GM23338 (cell line): ENCODE measurements at regions not wholly inside any gene's neighbourhood (a gene's known extent, or its start where the extent isn't known, plus 50 kb on each side); places are given as distances from the start of the nearest gene placed in this dataset.

Experiments used
- ATAC-seq: fragments of 200-7000 bp; cut with Tn5 transposase; 3 replicates; pipeline ENCODE4 v1.9.1; 2020
- DNase-seq: peaks from one replicate; pipeline ENCODE4 v3.0.0-alpha.2; 2015; ENCODE audit warnings: low spot score
- H2AFZ ChIP-seq: fragments of 200-600 bp; sonication (generic); 2 replicates; pipeline ENCODE4 v1.8.0; 2016; ENCODE audit warnings: antibody characterized with exemption, mild to moderate bottlenecking, moderate library complexity
- H3F3A ChIP-seq: fragments of 200-600 bp; sonication (generic); replicated peaks from 2 replicates; pipeline ENCODE4 v1.8.0; 2017; ENCODE audit warnings: antibody characterized with exemption, mixed run types, low read depth
- H3K27ac ChIP-seq: fragments of 200-600 bp; sonication (generic); 2 replicates; pipeline ENCODE4 v1.6.1; 2016; ENCODE audit warnings: low read depth
- H3K27me3 ChIP-seq: fragments of 200-600 bp; sonication (generic); 2 replicates; pipeline ENCODE4 v1.8.0; 2016; ENCODE audit warnings: mild to moderate bottlenecking, mixed run types, moderate library complexity; ENCODE audit not compliant: insufficient read depth
- H3K36me3 ChIP-seq: fragments of 200-600 bp; sonication (generic); 2 replicates; pipeline ENCODE4 v1.8.0; 2016; ENCODE audit warnings: mild to moderate bottlenecking; ENCODE audit not compliant: insufficient read depth
- H3K4me1 ChIP-seq: fragments of 200-600 bp; sonication (generic); 2 replicates; pipeline ENCODE4 v1.8.0; 2016; ENCODE audit warnings: mild to moderate bottlenecking, moderate library complexity; ENCODE audit not compliant: insufficient read depth
- H3K4me2 ChIP-seq: fragments of 200-600 bp; sonication (generic); 2 replicates; pipeline ENCODE4 v1.7.1; 2017; ENCODE audit warnings: mixed run types
- H3K4me3 ChIP-seq: fragments of 200-600 bp; sonication (generic); 2 replicates; pipeline ENCODE4 v1.6.1; 2016; ENCODE audit warnings: mixed run types
- H3K79me2 ChIP-seq: fragments of 200-600 bp; sonication (generic); replicated peaks from 2 replicates; pipeline ENCODE4 v1.8.0; 2017; ENCODE audit warnings: mild to moderate bottlenecking; ENCODE audit not compliant: insufficient read depth
- H3K9me2 ChIP-seq: fragments of 200-600 bp; sonication (generic); 2 replicates; pipeline ENCODE4 v1.8.0; 2017; ENCODE audit not compliant: insufficient read depth
- H4K20me1 ChIP-seq: fragments of 200-600 bp; sonication (generic); replicated peaks from 2 replicates; pipeline ENCODE4 v1.8.0; 2017; ENCODE audit warnings: mild to moderate bottlenecking; ENCODE audit not compliant: insufficient read depth
- H3K27ac Mint-ChIP-seq: 2 replicates; pipeline ENCODE4 v1.8.0; 2020; ENCODE audit warnings: inconsistent platforms, mild to moderate bottlenecking, moderate library complexity, mixed read lengths
- H3K27me3 Mint-ChIP-seq: 3 replicates; pipeline ENCODE4 v1.8.0; 2022; ENCODE audit warnings: low read depth, mild to moderate bottlenecking, moderate library complexity, mixed read lengths, inconsistent platforms; ENCODE audit not compliant: insufficient read depth, poor library complexity
- H3K36me3 Mint-ChIP-seq: 3 replicates; pipeline ENCODE4 v1.8.0; 2021; ENCODE audit warnings: low read depth, mild to moderate bottlenecking, inconsistent platforms, moderate library complexity, mixed read lengths
- H3K4me1 Mint-ChIP-seq: 3 replicates; pipeline ENCODE4 v1.8.0; 2020; ENCODE audit warnings: mild to moderate bottlenecking, inconsistent platforms, mixed read lengths
- H3K4me3 Mint-ChIP-seq: 3 replicates; pipeline ENCODE4 v1.8.0; 2021; ENCODE audit warnings: moderate library complexity, mild to moderate bottlenecking, inconsistent platforms, mixed read lengths
- H3K9me3 Mint-ChIP-seq: 3 replicates; pipeline ENCODE4 v1.8.0; 2020; ENCODE audit warnings: moderate library complexity, mild to moderate bottlenecking, inconsistent platforms, mixed read lengths
- CTCF ChIP-seq, 2 experiments: fragments of 200-600 bp in 1 of 2; sonication (generic) in 1 of 2; conservative IDR thresholded peaks; 2 replicates each; pipeline versions ENCODE4 v1.5.1 to v1.6.1; 2016 to 2017; ENCODE audit warnings: antibody characterized with exemption in 2 of 2, low read depth in 2 of 2, mild to moderate bottlenecking in 2 of 2, moderate library complexity in 1 of 2
- ETS1 ChIP-seq: IDR thresholded peaks from 2 replicates; pipeline ENCODE4 v1.6.1; 2016; ENCODE audit warnings: antibody characterized with exemption
- EZH2 ChIP-seq: fragments of 200-600 bp; sonication (generic); IDR thresholded peaks from one replicate; pipeline ENCODE4 v1.8.0; 2017; ENCODE audit warnings: antibody characterized with exemption, mild to moderate bottlenecking, low read depth; ENCODE audit not compliant: unreplicated experiment
- JUNB ChIP-seq: IDR thresholded peaks from one replicate; pipeline ENCODE4 v1.6.1; 2016; ENCODE audit warnings: antibody characterized with exemption; ENCODE audit not compliant: unreplicated experiment
- NANOG ChIP-seq: IDR thresholded peaks from 2 replicates; pipeline ENCODE4 v1.6.1; 2016; ENCODE audit warnings: antibody characterized with exemption, borderline replicate concordance
- STAT1 ChIP-seq: IDR thresholded peaks from one replicate; pipeline ENCODE4 v1.6.1; 2016; ENCODE audit warnings: antibody characterized with exemption; ENCODE audit not compliant: unreplicated experiment
- ZNF331 ChIP-seq: fragments of 250-450 bp; sonication (Bioruptor Pico); IDR thresholded peaks from 2 replicates; pipeline ENCODE4 v1.5.0; 2020; ENCODE audit warnings: low read depth, mild to moderate bottlenecking, moderate library complexity
- TF ChIP-seq, protein P1 (sequence below): fragments of 250-450 bp; sonication (Bioruptor Pico); IDR thresholded peaks from 2 replicates; pipeline ENCODE4 v1.5.0; 2020; ENCODE audit warnings: mild to moderate bottlenecking, moderate library complexity
- TF ChIP-seq, protein P2 (sequence below): IDR thresholded peaks from one replicate; pipeline ENCODE4 v1.6.1; 2018; ENCODE audit warnings: antibody characterized with exemption; ENCODE audit not compliant: unreplicated experiment

GRCh38 chr6:71452697-71453370, 164.2 kb downstream of the OGFRL1 start (continued):
- TF ChIP-seq CTCF (conservative IDR thresholded peaks at IDR 0.05; ENCODE audit: low read depth in 2 of 2): no peak

GRCh38 chr6:71453371-71453706, 164.7 kb downstream of the OGFRL1 start:
- no peaks in the 10 kb centered on the region for H3K36me3 ChIP-seq
- ATAC-seq (no peak), DNase-seq (no peak)
- H3K4me3 ChIP-seq: no peak overlapping the region
- no peak overlapping the region for H3K27ac ChIP-seq
- Mint-ChIP-seq H3K27me3 (no peaks in the 10 kb centered on the region), H3K27ac (no peak overlapping the region), H3K9me3 (no peaks in the 10 kb centered on the region), H3K4me3 (no peak overlapping the region), H3K4me1 (peaks cover 5% of the 10 kb centered on the region; the same call in 2 of the 3 replicates), H3K36me3 (no peaks in the 10 kb centered on the region)
- H4K20me1 ChIP-seq: no peaks in the 10 kb centered on the region
- no peaks in the 10 kb centered on the region for H3K9me2 ChIP-seq
- H3K27me3 ChIP-seq: no peaks in the 10 kb centered on the region
- no peaks in the 10 kb centered on the region for H3K4me1 ChIP-seq
- no peaks in the 10 kb centered on the region for H3K79me2 ChIP-seq
- H3F3A ChIP-seq: no peaks in the 10 kb centered on the region
- no peak overlapping the region for H3K4me2 ChIP-seq
- peak overlapping the region; percentile 47; the same call in 1 of the 2 replicates for H2AFZ ChIP-seq
- TF ChIP-seq ETS1 (no peak), EZH2 (no peak), STAT1 (no peak), JUNB (no peak), NANOG (no peak), CTCF (conservative IDR thresholded peaks at IDR 0.05; ENCODE audit: low read depth in 2 of 2) (no peak), ZNF331 (CRISPR knock-in tag) (no peak)
- TF ChIP-seq, protein P1, sequence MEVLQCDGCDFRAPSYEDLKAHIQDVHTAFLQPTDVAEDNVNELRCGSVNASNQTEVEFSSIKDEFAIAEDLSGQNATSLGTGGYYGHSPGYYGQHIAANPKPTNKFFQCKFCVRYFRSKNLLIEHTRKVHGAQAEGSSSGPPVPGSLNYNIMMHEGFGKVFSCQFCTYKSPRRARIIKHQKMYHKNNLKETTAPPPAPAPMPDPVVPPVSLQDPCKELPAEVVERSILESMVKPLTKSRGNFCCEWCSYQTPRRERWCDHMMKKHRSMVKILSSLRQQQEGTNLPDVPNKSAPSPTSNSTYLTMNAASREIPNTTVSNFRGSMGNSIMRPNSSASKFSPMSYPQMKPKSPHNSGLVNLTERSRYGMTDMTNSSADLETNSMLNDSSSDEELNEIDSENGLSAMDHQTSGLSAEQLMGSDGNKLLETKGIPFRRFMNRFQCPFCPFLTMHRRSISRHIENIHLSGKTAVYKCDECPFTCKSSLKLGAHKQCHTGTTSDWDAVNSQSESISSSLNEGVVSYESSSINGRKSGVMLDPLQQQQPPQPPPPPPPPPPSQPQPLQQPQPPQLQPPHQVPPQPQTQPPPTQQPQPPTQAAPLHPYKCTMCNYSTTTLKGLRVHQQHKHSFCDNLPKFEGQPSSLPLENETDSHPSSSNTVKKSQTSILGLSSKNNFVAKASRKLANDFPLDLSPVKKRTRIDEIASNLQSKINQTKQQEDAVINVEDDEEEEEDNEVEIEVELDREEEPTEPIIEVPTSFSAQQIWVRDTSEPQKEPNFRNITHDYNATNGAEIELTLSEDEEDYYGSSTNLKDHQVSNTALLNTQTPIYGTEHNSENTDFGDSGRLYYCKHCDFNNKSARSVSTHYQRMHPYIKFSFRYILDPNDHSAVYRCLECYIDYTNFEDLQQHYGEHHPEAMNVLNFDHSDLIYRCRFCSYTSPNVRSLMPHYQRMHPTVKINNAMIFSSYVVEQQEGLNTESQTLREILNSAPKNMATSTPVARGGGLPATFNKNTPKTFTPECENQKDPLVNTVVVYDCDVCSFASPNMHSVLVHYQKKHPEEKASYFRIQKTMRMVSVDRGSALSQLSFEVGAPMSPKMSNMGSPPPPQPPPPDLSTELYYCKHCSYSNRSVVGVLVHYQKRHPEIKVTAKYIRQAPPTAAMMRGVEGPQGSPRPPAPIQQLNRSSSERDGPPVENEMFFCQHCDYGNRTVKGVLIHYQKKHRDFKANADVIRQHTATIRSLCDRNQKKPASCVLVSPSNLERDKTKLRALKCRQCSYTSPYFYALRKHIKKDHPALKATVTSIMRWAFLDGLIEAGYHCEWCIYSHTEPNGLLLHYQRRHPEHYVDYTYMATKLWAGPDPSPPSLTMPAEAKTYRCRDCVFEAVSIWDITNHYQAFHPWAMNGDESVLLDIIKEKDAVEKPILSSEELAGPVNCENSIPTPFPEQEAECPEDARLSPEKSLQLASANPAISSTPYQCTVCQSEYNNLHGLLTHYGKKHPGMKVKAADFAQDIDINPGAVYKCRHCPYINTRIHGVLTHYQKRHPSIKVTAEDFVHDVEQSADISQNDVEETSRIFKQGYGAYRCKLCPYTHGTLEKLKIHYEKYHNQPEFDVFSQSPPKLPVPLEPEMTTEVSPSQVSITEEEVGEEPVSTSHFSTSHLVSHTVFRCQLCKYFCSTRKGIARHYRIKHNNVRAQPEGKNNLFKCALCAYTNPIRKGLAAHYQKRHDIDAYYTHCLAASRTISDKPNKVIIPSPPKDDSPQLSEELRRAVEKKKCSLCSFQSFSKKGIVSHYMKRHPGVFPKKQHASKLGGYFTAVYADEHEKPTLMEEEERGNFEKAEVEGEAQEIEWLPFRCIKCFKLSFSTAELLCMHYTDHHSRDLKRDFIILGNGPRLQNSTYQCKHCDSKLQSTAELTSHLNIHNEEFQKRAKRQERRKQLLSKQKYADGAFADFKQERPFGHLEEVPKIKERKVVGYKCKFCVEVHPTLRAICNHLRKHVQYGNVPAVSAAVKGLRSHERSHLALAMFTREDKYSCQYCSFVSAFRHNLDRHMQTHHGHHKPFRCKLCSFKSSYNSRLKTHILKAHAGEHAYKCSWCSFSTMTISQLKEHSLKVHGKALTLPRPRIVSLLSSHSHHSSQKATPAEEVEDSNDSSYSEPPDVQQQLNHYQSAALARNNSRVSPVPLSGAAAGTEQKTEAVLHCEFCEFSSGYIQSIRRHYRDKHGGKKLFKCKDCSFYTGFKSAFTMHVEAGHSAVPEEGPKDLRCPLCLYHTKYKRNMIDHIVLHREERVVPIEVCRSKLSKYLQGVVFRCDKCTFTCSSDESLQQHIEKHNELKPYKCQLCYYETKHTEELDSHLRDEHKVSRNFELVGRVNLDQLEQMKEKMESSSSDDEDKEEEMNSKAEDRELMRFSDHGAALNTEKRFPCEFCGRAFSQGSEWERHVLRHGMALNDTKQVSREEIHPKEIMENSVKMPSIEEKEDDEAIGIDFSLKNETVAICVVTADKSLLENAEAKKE (CRISPR knock-in tag): no peak
- TF ChIP-seq, protein P2, sequence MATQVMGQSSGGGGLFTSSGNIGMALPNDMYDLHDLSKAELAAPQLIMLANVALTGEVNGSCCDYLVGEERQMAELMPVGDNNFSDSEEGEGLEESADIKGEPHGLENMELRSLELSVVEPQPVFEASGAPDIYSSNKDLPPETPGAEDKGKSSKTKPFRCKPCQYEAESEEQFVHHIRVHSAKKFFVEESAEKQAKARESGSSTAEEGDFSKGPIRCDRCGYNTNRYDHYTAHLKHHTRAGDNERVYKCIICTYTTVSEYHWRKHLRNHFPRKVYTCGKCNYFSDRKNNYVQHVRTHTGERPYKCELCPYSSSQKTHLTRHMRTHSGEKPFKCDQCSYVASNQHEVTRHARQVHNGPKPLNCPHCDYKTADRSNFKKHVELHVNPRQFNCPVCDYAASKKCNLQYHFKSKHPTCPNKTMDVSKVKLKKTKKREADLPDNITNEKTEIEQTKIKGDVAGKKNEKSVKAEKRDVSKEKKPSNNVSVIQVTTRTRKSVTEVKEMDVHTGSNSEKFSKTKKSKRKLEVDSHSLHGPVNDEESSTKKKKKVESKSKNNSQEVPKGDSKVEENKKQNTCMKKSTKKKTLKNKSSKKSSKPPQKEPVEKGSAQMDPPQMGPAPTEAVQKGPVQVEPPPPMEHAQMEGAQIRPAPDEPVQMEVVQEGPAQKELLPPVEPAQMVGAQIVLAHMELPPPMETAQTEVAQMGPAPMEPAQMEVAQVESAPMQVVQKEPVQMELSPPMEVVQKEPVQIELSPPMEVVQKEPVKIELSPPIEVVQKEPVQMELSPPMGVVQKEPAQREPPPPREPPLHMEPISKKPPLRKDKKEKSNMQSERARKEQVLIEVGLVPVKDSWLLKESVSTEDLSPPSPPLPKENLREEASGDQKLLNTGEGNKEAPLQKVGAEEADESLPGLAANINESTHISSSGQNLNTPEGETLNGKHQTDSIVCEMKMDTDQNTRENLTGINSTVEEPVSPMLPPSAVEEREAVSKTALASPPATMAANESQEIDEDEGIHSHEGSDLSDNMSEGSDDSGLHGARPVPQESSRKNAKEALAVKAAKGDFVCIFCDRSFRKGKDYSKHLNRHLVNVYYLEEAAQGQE: no peak
